GM23338 (cell line): ENCODE measurements at regions not wholly inside any gene's neighbourhood (a gene's known extent, or its start where the extent isn't known, plus 50 kb on each side); places are given as distances from the start of the nearest gene placed in this dataset.
A peak's percentile ranks its signal among the peaks of the same experiment; 100 is the strongest.

Experiments used
- ATAC-seq: fragments of 200-7000 bp; cut with Tn5 transposase; 3 replicates; pipeline ENCODE4 v1.9.1; 2020
- DNase-seq: peaks from one replicate; pipeline ENCODE4 v3.0.0-alpha.2; 2015; ENCODE audit warnings: low spot score
- H2AFZ ChIP-seq: fragments of 200-600 bp; sonication (generic); 2 replicates; pipeline ENCODE4 v1.8.0; 2016; ENCODE audit warnings: antibody characterized with exemption, mild to moderate bottlenecking, moderate library complexity
- H3F3A ChIP-seq: fragments of 200-600 bp; sonication (generic); replicated peaks from 2 replicates; pipeline ENCODE4 v1.8.0; 2017; ENCODE audit warnings: antibody characterized with exemption, mixed run types, low read depth
- H3K27ac ChIP-seq: fragments of 200-600 bp; sonication (generic); 2 replicates; pipeline ENCODE4 v1.6.1; 2016; ENCODE audit warnings: low read depth
- H3K27me3 ChIP-seq: fragments of 200-600 bp; sonication (generic); 2 replicates; pipeline ENCODE4 v1.8.0; 2016; ENCODE audit warnings: mild to moderate bottlenecking, mixed run types, moderate library complexity; ENCODE audit not compliant: insufficient read depth
- H3K36me3 ChIP-seq: fragments of 200-600 bp; sonication (generic); 2 replicates; pipeline ENCODE4 v1.8.0; 2016; ENCODE audit warnings: mild to moderate bottlenecking; ENCODE audit not compliant: insufficient read depth
- H3K4me1 ChIP-seq: fragments of 200-600 bp; sonication (generic); 2 replicates; pipeline ENCODE4 v1.8.0; 2016; ENCODE audit warnings: mild to moderate bottlenecking, moderate library complexity; ENCODE audit not compliant: insufficient read depth
- H3K4me2 ChIP-seq: fragments of 200-600 bp; sonication (generic); 2 replicates; pipeline ENCODE4 v1.7.1; 2017; ENCODE audit warnings: mixed run types
- H3K4me3 ChIP-seq: fragments of 200-600 bp; sonication (generic); 2 replicates; pipeline ENCODE4 v1.6.1; 2016; ENCODE audit warnings: mixed run types
- H3K79me2 ChIP-seq: fragments of 200-600 bp; sonication (generic); replicated peaks from 2 replicates; pipeline ENCODE4 v1.8.0; 2017; ENCODE audit warnings: mild to moderate bottlenecking; ENCODE audit not compliant: insufficient read depth
- H3K9me2 ChIP-seq: fragments of 200-600 bp; sonication (generic); 2 replicates; pipeline ENCODE4 v1.8.0; 2017; ENCODE audit not compliant: insufficient read depth
- H4K20me1 ChIP-seq: fragments of 200-600 bp; sonication (generic); replicated peaks from 2 replicates; pipeline ENCODE4 v1.8.0; 2017; ENCODE audit warnings: mild to moderate bottlenecking; ENCODE audit not compliant: insufficient read depth
- H3K27ac Mint-ChIP-seq: 2 replicates; pipeline ENCODE4 v1.8.0; 2020; ENCODE audit warnings: inconsistent platforms, mild to moderate bottlenecking, moderate library complexity, mixed read lengths
- H3K27me3 Mint-ChIP-seq: 3 replicates; pipeline ENCODE4 v1.8.0; 2022; ENCODE audit warnings: low read depth, mild to moderate bottlenecking, moderate library complexity, mixed read lengths, inconsistent platforms; ENCODE audit not compliant: insufficient read depth, poor library complexity
- H3K36me3 Mint-ChIP-seq: 3 replicates; pipeline ENCODE4 v1.8.0; 2021; ENCODE audit warnings: low read depth, mild to moderate bottlenecking, inconsistent platforms, moderate library complexity, mixed read lengths
- H3K4me1 Mint-ChIP-seq: 3 replicates; pipeline ENCODE4 v1.8.0; 2020; ENCODE audit warnings: mild to moderate bottlenecking, inconsistent platforms, mixed read lengths
- H3K4me3 Mint-ChIP-seq: 3 replicates; pipeline ENCODE4 v1.8.0; 2021; ENCODE audit warnings: moderate library complexity, mild to moderate bottlenecking, inconsistent platforms, mixed read lengths
- H3K9me3 Mint-ChIP-seq: 3 replicates; pipeline ENCODE4 v1.8.0; 2020; ENCODE audit warnings: moderate library complexity, mild to moderate bottlenecking, inconsistent platforms, mixed read lengths
- CREB1 ChIP-seq: fragments of 250-450 bp; sonication (Bioruptor Pico); IDR thresholded peaks from 2 replicates; pipeline ENCODE4 v1.5.0; 2020; ENCODE audit warnings: low read depth, mild to moderate bottlenecking, moderate library complexity
- CTCF ChIP-seq, 2 experiments: fragments of 200-600 bp in 1 of 2; sonication (generic) in 1 of 2; conservative IDR thresholded peaks; 2 replicates each; pipeline versions ENCODE4 v1.5.1 to v1.6.1; 2016 to 2017; ENCODE audit warnings: antibody characterized with exemption in 2 of 2, low read depth in 2 of 2, mild to moderate bottlenecking in 2 of 2, moderate library complexity in 1 of 2
- ETS1 ChIP-seq: IDR thresholded peaks from 2 replicates; pipeline ENCODE4 v1.6.1; 2016; ENCODE audit warnings: antibody characterized with exemption
- EZH2 ChIP-seq: fragments of 200-600 bp; sonication (generic); IDR thresholded peaks from one replicate; pipeline ENCODE4 v1.8.0; 2017; ENCODE audit warnings: antibody characterized with exemption, mild to moderate bottlenecking, low read depth; ENCODE audit not compliant: unreplicated experiment
- EZH2phosphoT487 ChIP-seq: fragments of 200-600 bp; sonication (generic); IDR thresholded peaks from one replicate; pipeline ENCODE4 v1.8.1; 2018; ENCODE audit warnings: antibody characterized with exemption; ENCODE audit not compliant: unreplicated experiment
- JUNB ChIP-seq: IDR thresholded peaks from one replicate; pipeline ENCODE4 v1.6.1; 2016; ENCODE audit warnings: antibody characterized with exemption; ENCODE audit not compliant: unreplicated experiment
- REST ChIP-seq: IDR thresholded peaks from one replicate; pipeline ENCODE4 v1.6.1; 2018; ENCODE audit warnings: antibody characterized with exemption; ENCODE audit not compliant: unreplicated experiment
- STAT1 ChIP-seq: IDR thresholded peaks from one replicate; pipeline ENCODE4 v1.6.1; 2016; ENCODE audit warnings: antibody characterized with exemption; ENCODE audit not compliant: unreplicated experiment
- ZNF114 ChIP-seq: fragments of 250-450 bp; sonication (Bioruptor Pico); IDR thresholded peaks from 2 replicates; pipeline ENCODE4 v1.5.0; 2020; ENCODE audit warnings: mild to moderate bottlenecking, moderate library complexity
- ZNF462 ChIP-seq: fragments of 250-450 bp; sonication (Bioruptor Pico); IDR thresholded peaks from 2 replicates; pipeline ENCODE4 v1.5.0; 2020; ENCODE audit warnings: mild to moderate bottlenecking, moderate library complexity

GRCh38 chr4:151459375-151459774, 50.4 kb downstream of the FHIP1A start:
- no peak for ATAC-seq
- TF ChIP-seq REST (no peak), JUNB (no peak), CTCF (conservative IDR thresholded peaks at IDR 0.05; ENCODE audit: low read depth in 2 of 2) (no peak), ZNF114 (CRISPR knock-in tag) (no peak), EZH2 (no peak), ETS1 (no peak), STAT1 (no peak), CREB1 (CRISPR knock-in tag) (no peak), ZNF462 (CRISPR knock-in tag) (no peak), EZH2phosphoT487 (no peak)
- Mint-ChIP-seq H3K4me1 (peaks cover 65% of the 10 kb centered on the region), H3K9me3 (no peaks in the 10 kb centered on the region; the same call in 2 of the 3 replicates), H3K36me3 (no peaks in the 10 kb centered on the region), H3K4me3 (no peak overlapping the region), H3K27ac (peak overlapping the region; percentile 87; the same call in 1 of the 2 replicates), H3K27me3 (no peaks in the 10 kb centered on the region)
- peak overlapping the region; percentile 15; the same call in 1 of the 2 replicates for H3K27ac ChIP-seq
- H2AFZ ChIP-seq: no peak overlapping the region
- H3F3A ChIP-seq: no peaks in the 10 kb centered on the region
- H3K4me3 ChIP-seq: no peak overlapping the region
- H3K4me1 ChIP-seq: peaks cover 67% of the 10 kb centered on the region
- no peak for DNase-seq
- no peaks in the 10 kb centered on the region for H3K27me3 ChIP-seq
- H3K4me2 ChIP-seq: no peak overlapping the region; the same call in 1 of the 2 replicates
- H4K20me1 ChIP-seq: no peaks in the 10 kb centered on the region; the same call in 1 of the 2 replicates
- H3K9me2 ChIP-seq: peaks cover 13% of the 10 kb centered on the region; the same call in 1 of the 2 replicates
- H3K79me2 ChIP-seq: peaks cover 96% of the 10 kb centered on the region
- no peaks in the 10 kb centered on the region for H3K36me3 ChIP-seq
